HAP-1 (cell line): ENCODE measurements at regions not wholly inside any gene's neighbourhood (a gene's known extent, or its start where the extent isn't known, plus 50 kb on each side); places are given as distances from the start of the nearest gene placed in this dataset.
"Not testable (repeated sequence)": the region's sequence is repeated elsewhere in the genome, so short reads cannot be mapped to it uniquely, and the experiment has no call there.

ENCODE experiments used
- DNase-seq, 2 experiments: peaks; one replicate each; pipeline ENCODE4 v3.0.0-alpha.2; 2016 to 2020; ENCODE audit warnings: low spot score in 2 of 2
- H3K27me3 ChIP-seq: fragments of 250-450 bp; sonication (Bioruptor Pico); 2 replicates; pipeline ENCODE4 v1.5.1; 2020; ENCODE audit warnings: low read depth, mild to moderate bottlenecking, moderate library complexity
- H3K36me3 ChIP-seq: fragments of 250-450 bp; sonication (Bioruptor Pico); replicated peaks from 2 replicates; pipeline ENCODE4 v1.5.1; 2020; ENCODE audit warnings: mild to moderate bottlenecking
- H3K4me1 ChIP-seq: fragments of 250-450 bp; sonication (Bioruptor Pico); 2 replicates; pipeline ENCODE4 v1.5.1; 2020; ENCODE audit warnings: mild to moderate bottlenecking
- H3K4me3 ChIP-seq: fragments of 250-450 bp; sonication (Bioruptor Pico); 2 replicates; pipeline ENCODE4 v1.5.1; 2020; ENCODE audit warnings: mild to moderate bottlenecking, moderate library complexity
- H3K9me3 ChIP-seq: fragments of 250-450 bp; sonication (Bioruptor Pico); 2 replicates; pipeline ENCODE4 v1.5.1; 2020; ENCODE audit warnings: mild to moderate bottlenecking, moderate library complexity
- in situ Hi-C: fragments of 300-500 bp; cut with MboI; formaldehyde crosslinking; loops from 3 replicates; pipeline ENCODE4 v1.14.3; 2020; ENCODE audit warnings: low sequenced_read_pairs, inconsistent platforms, mixed read lengths

DNA sequence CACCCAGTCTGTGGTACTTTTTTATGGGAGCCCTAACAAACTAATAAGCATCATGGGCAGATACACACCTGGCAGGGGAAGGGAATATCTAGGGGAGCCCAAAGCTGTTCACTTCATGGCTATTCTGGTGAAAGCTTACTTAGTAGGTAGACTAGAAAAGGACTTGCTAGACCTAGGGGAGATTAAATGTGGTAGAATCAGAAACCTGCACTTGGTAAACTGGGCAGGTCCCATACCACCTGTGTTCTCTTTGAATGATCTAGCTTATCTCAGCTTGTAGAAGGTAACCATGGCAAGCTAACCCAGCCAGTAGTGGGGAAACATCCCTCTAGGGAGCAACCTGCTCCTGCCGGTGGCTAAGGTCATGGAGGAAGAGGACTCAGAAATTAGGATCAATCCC is 113.9 kb upstream of the TMTC4 start:
- H3K36me3 ChIP-seq: no peaks in the 10 kb centered on the region

GRCh38 chr13:100787899-100788298 is 113.3 kb upstream of the TMTC4 start:
- Histone ChIP-seq H3K4me1 (no peaks in the 10 kb centered on the region; the same call in 1 of the 2 replicates), H3K27me3 (peaks cover 4% of the 10 kb centered on the region; the same call in 1 of the 2 replicates), H3K36me3 (no peaks in the 10 kb centered on the region), H3K9me3 (no peaks in the 10 kb centered on the region), H3K4me3 (no peak overlapping the region)
- DNase-seq: no peak
- in situ Hi-C loops: no loop called here

More for the DNA sequence above, 113.9 kb upstream of the TMTC4 start:
- H3K27me3 ChIP-seq: peaks cover 4% of the 10 kb centered on the region; the same call in 1 of the 2 replicates
- no peaks in the 10 kb centered on the region; the same call in 1 of the 2 replicates for H3K4me1 ChIP-seq
- in situ Hi-C loops: no loop called here
- no peak overlapping the region for H3K4me3 ChIP-seq
- no peaks in the 10 kb centered on the region; the same call in 1 of the 2 replicates for H3K9me3 ChIP-seq
- DNase-seq: no peak

GRCh38 chr13:100776686-100777085 is 102.1 kb upstream of the TMTC4 start:
- DNase-seq, H3K9me3 ChIP-seq, H3K4me1 ChIP-seq, H3K27me3 ChIP-seq, H3K36me3 ChIP-seq, in situ Hi-C loops, H3K4me3 ChIP-seq: not testable (repeated sequence)

GRCh38 chr13:100773923-100774663 is 99.5 kb upstream of the TMTC4 start:
- no peaks in the 10 kb centered on the region for H3K27me3 ChIP-seq
- DNase-seq: no peak
- H3K36me3 ChIP-seq: no peaks in the 10 kb centered on the region
- no peaks in the 10 kb centered on the region for H3K4me1 ChIP-seq
- in situ Hi-C loops: no loop called here
- no peaks in the 10 kb centered on the region for H3K9me3 ChIP-seq
- H3K4me3 ChIP-seq: no peak overlapping the region

GRCh38 chr13:100773429-100773828 is 98.8 kb upstream of the TMTC4 start:
- H3K4me1 ChIP-seq: no peaks in the 10 kb centered on the region
- DNase-seq: no peak
- no peaks in the 10 kb centered on the region for H3K36me3 ChIP-seq
- in situ Hi-C loops: no loop called here
- no peaks in the 10 kb centered on the region for H3K27me3 ChIP-seq
- no peak overlapping the region for H3K4me3 ChIP-seq
- no peaks in the 10 kb centered on the region for H3K9me3 ChIP-seq

DNA sequence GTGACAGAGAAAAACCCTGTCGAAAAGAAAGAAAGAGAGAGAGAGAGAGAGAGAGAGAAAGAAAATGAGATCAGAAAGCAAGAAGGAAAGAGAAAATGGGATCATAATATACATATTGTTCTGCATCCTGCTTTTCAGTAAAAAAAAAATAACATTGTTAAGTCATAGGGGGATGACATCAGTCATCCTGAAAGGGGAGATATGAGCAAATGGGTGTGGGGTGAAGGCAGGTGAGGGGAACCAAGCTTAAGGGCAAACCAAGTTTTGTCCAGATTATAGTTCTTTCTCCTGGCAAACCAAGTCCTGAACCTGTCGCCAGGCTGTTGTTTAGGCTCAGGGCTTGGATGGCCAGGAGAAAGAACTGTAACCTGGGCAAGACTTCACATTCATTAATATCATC is 92.6 kb upstream of the TMTC4 start:
- in situ Hi-C loops: no loop called here
- no peaks in the 10 kb centered on the region for H3K4me1 ChIP-seq
- DNase-seq: no peak
- no peak overlapping the region for H3K4me3 ChIP-seq
- no peaks in the 10 kb centered on the region for H3K9me3 ChIP-seq
- H3K27me3 ChIP-seq: no peaks in the 10 kb centered on the region
- no peaks in the 10 kb centered on the region for H3K36me3 ChIP-seq

DNA sequence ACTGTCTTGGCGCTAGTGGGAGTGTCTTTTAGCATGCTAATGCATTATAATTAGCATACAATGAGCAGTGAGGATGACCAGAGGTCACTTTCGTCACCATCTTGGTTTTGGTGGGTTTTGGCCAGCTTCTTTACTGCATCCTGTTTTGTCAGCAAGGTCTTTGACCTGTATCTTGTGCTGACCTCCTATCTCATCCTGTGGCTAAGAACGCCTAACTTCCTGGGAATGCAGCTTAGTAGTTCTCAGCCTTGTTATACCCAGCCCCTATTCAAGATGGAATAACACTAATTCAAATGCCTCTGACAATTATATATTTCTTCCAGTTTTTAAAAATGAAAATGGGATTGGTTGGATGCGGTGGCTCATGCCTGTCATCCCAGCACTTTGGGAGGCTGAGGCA is 92.0 kb upstream of the TMTC4 start:
- in situ Hi-C loops, H3K36me3 ChIP-seq, DNase-seq, H3K27me3 ChIP-seq, H3K9me3 ChIP-seq, H3K4me1 ChIP-seq, H3K4me3 ChIP-seq: not testable (repeated sequence)

- in situ Hi-C loops: no loop called here
- Histone ChIP-seq H3K4me3 (no peak overlapping the region), H3K4me1 (no peaks in the 10 kb centered on the region), H3K36me3 (no peaks in the 10 kb centered on the region), H3K27me3 (no peaks in the 10 kb centered on the region), H3K9me3 (no peaks in the 10 kb centered on the region)
- DNase-seq: no peak
These were observed 90.3 kb upstream of the TMTC4 start for GRCh38 chr13:100764937-100765336.

DNA sequence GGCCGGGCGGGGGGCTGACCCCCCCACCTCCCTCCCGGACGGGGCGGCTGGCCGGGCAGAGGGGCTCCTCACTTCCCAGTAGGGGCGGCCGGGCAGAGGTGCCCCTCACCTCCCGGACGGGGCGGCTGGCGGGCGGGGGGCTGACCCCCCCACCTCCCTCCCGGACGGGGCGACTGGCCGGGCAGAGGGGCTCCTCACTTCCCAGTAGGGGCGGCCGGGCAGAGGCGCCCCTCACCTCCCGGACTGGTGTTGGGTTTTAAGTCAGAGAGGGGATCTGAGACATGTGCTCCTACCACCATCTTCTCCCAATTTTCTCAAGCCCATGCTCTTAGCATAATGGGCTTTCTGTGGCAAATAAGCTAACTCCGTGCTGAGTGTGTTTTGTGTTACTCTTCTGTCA is 87.5 kb upstream of the TMTC4 start:
- H3K9me3 ChIP-seq, H3K4me1 ChIP-seq, H3K27me3 ChIP-seq, H3K4me3 ChIP-seq, DNase-seq, H3K36me3 ChIP-seq, in situ Hi-C loops: not testable (repeated sequence)

GRCh38 chr13:100755891-100756290 is 81.3 kb upstream of the TMTC4 start:
- Histone ChIP-seq H3K4me3 (no peak overlapping the region), H3K27me3 (no peaks in the 10 kb centered on the region), H3K9me3 (no peaks in the 10 kb centered on the region), H3K36me3 (no peaks in the 10 kb centered on the region), H3K4me1 (no peaks in the 10 kb centered on the region)
- no peak for DNase-seq
- in situ Hi-C loops: no loop called here

DNA sequence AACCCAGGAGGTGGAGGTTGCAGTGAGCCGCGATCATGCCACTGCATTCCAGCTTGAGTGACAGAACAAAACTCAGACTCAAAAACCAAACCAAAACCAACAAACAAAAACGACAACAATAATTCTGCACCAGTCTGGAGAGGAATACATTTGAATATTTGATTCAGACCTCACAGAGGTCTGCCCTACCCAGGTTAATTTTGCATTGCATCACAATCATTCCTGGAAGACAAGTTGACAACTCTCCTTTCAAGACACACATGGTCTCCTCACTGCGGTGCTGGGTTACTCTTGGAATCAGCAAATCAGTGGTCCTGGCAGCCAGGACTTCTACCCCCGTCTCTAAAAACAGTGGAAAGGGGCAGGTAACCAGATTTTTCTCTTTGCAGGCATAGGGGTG is 79.9 kb upstream of the TMTC4 start:
- in situ Hi-C loops: no loop called here

DNA sequence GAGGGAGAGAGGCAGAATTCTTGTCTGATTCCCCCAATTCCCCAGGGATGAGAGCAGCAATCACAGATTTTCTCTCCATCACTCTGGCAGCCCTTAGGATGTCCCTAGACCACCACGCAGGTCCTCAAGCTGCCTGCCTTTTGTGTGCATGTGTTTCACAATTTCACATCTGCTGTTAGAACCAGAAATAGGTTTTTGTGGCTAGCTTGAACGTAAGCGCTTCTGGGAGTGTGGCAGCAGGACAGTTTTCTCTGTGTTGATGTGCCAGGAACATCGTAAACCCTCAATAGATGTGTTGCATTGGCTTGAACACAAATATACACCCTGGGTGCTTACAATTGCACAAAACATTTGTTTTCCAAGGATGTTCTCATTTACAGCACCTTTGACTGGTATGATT is 78.8 kb upstream of the TMTC4 start:
- H3K27me3 ChIP-seq: no peaks in the 10 kb centered on the region
- no peak overlapping the region for H3K4me3 ChIP-seq
- no peaks in the 10 kb centered on the region for H3K4me1 ChIP-seq
- H3K9me3 ChIP-seq: no peaks in the 10 kb centered on the region
- DNase-seq: no peak
- in situ Hi-C loops: no loop called here
- H3K36me3 ChIP-seq: no peaks in the 10 kb centered on the region

More for the DNA sequence above, 79.9 kb upstream of the TMTC4 start:
- Histone ChIP-seq H3K4me1 (no peaks in the 10 kb centered on the region), H3K9me3 (no peaks in the 10 kb centered on the region), H3K27me3 (no peaks in the 10 kb centered on the region), H3K4me3 (no peak overlapping the region), H3K36me3 (no peaks in the 10 kb centered on the region)
- DNase-seq: no peak

GRCh38 chr13:100751826-100752225 is 77.2 kb upstream of the TMTC4 start:
- H3K4me1 ChIP-seq: no peaks in the 10 kb centered on the region
- H3K27me3 ChIP-seq: no peaks in the 10 kb centered on the region
- no peaks in the 10 kb centered on the region for H3K36me3 ChIP-seq
- H3K4me3 ChIP-seq: no peak overlapping the region
- in situ Hi-C loops: no loop called here
- no peak for DNase-seq
- no peaks in the 10 kb centered on the region for H3K9me3 ChIP-seq

GRCh38 chr13:100746953-100747683 is 72.5 kb upstream of the TMTC4 start:
- Histone ChIP-seq H3K27me3 (no peaks in the 10 kb centered on the region), H3K36me3 (no peaks in the 10 kb centered on the region), H3K4me3 (no peak overlapping the region), H3K4me1 (no peaks in the 10 kb centered on the region), H3K9me3 (no peaks in the 10 kb centered on the region)
- DNase-seq: no peak
- in situ Hi-C loops: no loop called here
